ENCODE measurements at regions not wholly inside any gene's neighbourhood (a gene's known extent, or its start where the extent isn't known, plus 50 kb on each side); places are given as distances from the start of the nearest gene placed in this dataset.

DNA sequence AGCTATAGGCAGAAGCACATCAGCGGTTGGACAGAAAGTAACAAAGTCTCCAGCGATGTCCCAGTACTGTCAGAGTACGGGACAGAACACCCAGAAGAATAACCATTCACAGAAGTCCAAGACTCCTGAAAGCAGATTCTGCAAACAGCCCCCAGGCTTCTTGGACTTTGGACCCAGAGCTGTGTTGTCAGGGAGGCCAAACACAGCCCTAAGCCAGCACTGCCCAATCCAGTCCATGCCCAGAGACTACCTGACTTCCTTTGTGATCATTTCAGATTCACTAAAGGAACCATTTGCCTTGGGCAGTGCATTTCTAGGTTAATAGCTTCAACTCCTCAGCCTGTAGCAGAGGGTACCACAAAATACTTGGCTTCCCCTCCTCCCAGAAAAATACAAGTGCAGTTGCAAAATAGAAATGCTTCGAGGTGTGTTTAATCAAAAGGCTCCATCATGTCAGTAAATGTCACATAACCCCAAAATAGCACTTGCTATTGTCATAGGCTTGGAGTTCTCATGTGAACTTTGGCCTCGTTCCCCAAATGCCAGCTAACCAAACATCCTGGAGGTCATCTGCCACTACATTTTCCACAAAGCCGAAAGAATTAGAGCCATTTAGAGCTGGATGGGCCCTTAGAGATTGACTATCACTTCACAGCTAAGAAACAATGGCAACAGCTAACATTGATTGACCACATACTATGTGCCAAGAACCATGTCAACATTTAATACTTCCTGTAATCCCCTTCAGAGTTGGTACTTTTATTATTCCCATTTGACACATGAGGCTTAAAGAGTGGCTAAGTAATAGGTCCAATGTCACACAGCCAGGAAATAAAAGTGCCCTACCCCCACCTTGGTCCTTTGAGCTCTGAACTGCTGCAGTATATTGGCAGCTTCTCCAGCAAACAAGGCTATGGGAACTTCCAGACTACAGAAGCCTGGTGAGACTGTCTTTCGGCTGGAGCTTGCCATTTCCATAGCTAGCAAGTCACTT lies 329.9 kb downstream of the FOXO1 start:
- no peak for DNase-seq (ENCODE audit: low read depth in 3 of 3)

GRCh38 chr13:40337651-40338050 lies 328.8 kb downstream of the FOXO1 start:
- no peak for DNase-seq (ENCODE audit: low read depth in 3 of 3)

DNA sequence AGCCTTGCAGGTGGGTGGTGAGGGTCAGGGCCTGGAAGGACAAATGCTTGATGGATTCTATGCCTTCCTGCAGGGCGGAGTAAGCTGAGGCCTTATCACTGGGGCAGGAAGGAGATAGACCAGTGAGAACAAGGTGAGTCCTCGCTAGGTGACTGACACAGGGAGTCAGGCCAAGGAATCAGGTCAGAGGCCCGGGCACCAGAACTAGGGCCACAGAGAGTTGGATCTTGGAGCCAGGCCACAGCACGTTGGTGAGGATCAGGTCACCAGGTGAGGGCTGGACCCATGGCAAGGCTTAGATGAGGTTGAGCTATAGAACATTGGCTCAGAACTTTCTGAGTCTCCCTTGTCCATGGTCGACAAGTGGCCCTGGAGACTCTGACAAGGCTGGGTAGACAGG lies 328.2 kb downstream of the FOXO1 start:
- no peak for DNase-seq (ENCODE audit: low read depth in 3 of 3)

GRCh38 chr13:40340368-40341095 lies 325.9 kb downstream of the FOXO1 start:
- DNase-seq (ENCODE audit: low read depth in 3 of 3): no peak

GRCh38 chr13:40341096-40341471 lies 325.4 kb downstream of the FOXO1 start:
- DNase-seq (ENCODE audit: low read depth in 3 of 3): no peak

GRCh38 chr13:40341501-40341900 lies 324.9 kb downstream of the FOXO1 start:
- no peak for DNase-seq (ENCODE audit: low read depth in 3 of 3)

GRCh38 chr13:40342461-40342860 lies 324.0 kb downstream of the FOXO1 start:
- no peak for DNase-seq (ENCODE audit: low read depth in 3 of 3)

- DNase-seq (ENCODE audit: low read depth in 3 of 3): no peak
Measured at GRCh38 chr13:40342901-40343300, 323.5 kb downstream of the FOXO1 start.

DNA sequence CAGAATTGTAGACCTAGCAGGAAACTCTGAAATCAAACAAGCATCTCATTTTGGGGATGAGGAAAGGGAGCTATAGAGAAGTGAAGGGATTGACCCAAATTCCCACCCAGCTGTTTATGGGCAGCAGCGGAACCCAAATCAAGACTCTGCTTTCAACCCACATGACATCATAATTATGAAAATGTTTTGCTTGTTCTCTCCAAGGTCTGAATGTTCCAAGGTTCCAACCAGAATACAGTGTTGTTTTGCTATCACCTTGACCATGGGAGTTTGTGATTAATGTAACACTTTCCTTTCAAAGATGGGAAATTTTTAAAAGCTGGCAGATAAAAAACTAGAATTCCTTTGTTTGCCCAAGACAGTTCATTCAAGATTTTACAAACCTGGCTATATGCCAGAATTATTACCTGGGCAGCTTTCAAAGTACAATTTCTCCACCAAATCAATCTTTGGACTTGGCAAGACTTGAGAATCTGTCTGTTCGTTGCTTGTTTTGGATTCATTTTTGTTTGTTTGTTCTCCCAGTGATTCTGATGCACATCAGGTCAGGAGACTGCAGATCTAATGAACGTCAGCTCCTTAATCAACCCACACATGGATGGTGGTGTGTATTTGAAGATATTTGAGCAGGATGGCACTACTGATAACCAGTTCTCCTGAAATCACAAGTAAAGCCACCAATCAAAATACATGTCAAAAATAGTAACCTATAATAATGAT lies 322.7 kb downstream of the FOXO1 start:
- no peak for DNase-seq (ENCODE audit: low read depth in 3 of 3)

- no peak for DNase-seq (ENCODE audit: low read depth in 3 of 3)
Measured at GRCh38 chr13:40344270-40345148, 321.9 kb downstream of the FOXO1 start.

DNA sequence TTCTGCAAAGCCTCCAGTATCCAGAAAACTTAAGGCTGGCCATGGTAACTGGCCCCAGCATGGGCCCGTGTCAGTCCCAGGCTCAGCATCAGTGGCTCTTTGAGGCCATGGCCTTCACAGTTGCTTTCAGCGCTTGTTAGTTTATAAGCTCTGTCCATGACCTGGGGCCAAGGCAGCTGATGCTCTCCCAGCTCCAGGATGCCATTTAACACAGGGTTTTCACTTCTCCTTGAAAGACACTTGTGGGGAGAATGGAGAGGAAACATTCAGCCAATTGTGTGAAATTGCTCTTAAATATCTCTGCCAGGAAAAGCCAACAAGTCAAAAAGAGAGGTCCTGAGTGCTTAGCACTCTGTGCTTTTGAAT lies 321.3 kb downstream of the FOXO1 start:
- no peak for DNase-seq (ENCODE audit: low read depth in 3 of 3)

GRCh38 chr13:40345654-40346372 lies 320.6 kb downstream of the FOXO1 start:
- no peak for DNase-seq (ENCODE audit: low read depth in 3 of 3)

- DNase-seq (ENCODE audit: low read depth in 3 of 3): no peak
Measured at GRCh38 chr13:40346592-40346991, 319.8 kb downstream of the FOXO1 start.

DNA sequence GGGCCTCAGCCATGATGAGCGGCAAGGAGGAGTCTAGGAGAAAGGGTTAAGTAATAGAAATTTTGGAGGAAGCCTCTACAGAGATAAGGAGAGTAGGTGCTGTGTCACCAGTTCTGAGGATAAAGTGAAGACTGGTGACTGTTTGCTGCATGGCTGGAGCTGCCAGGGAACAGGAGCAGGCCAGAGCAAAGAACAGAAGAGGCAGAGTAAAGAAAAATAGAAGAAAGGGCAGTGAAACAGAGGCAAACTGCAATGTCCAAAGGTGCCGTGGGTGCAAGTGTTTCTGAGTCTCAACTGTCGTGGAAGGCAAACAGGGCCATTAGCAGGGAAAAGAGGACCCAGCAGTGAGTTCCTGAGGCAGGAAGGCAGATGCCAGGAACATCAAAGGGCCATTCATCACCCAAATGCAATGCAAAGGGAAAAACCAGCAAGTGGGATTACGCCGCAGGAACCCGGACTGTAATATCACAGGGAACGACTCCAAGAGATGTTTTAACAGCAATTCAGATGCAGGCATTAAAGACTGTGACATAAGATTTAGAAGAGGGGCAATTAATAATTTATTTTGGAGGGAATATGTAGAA lies 318.3 kb downstream of the FOXO1 start:
- DNase-seq (ENCODE audit: low read depth in 3 of 3): no peak

DNA sequence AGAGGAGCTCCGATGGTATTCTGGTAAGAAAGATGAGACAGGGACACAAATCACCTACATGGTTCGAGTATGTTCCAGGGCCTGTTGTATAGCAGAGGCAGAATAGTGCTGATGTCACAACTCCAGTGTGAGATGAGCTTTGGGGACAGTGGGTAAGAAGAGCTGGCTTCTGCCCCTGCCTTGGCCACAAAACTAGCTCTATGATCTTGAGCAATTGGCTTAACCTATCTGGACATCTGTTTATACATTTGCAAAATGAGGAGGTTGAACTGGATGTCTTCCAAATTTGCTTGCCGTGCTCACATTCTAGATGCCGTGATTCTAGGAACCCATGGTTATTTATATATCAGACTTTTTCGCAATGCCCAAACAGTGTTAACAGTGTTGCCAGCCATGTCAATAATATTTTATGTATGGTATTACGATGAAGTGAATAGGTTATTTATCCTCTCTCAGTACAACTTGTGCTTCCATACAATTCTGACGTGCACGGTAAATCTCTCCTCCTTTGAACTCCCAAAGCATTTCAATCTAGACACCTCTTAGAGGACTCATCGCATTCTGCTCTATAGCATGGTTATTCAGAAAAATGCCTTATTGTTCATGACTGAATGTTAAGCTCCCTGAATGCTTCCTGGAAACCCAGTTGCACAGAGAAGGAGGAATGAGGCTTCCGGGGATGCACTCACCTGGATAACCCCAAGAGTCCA lies 316.0 kb downstream of the FOXO1 start:
- no peak for DNase-seq (ENCODE audit: low read depth in 3 of 3)

DNA sequence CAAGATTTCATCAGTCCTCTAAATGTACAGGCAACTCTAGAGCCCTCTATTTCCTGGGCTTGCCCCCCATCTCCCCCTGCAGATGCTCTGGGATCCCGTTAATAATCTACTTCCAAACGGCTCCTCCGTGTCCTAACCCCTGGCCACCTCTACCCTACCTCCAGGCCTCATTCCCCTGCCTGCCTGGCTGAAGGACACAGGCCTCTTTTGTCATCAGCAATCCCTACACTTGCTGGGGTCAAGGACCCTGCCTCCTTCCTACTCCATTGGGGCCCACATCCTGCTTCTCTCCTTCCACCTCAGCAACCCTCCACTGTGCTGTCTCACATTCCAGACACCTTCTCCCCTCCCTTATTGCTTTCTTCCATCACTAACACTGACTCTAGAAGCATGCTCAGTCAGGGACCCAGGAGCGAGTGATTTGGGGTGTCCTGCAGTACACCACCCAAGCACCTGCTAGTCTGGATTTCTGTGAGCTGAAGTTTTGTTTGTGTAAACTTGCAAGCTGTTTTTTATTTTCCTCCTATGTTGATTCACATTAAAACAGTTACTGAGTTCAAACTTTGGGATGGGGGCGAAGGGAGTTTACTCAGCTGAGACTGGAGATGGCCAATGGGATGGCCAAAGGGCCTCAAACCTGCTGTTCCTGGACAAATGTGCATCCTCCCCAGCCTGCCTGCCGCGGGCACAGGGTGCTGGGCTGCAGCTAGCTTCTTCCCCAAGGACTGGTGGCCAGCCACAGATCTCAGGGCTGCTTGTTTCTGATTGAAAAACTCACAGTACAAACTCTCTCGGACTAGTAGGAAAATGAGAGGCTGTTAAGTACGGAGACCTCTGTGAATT lies 314.7 kb downstream of the FOXO1 start:
- no peak for DNase-seq (ENCODE audit: low read depth in 3 of 3)

GRCh38 chr13:40352380-40352778 lies 314.1 kb downstream of the FOXO1 start:
- DNase-seq (ENCODE audit: low read depth in 3 of 3): no peak

GRCh38 chr13:40352802-40353562 lies 313.5 kb downstream of the FOXO1 start:
- no peak for DNase-seq (ENCODE audit: low read depth in 3 of 3)
